GM19438 (cell line): ENCODE measurements at regions not wholly inside any gene's neighbourhood (a gene's known extent, or its start where the extent isn't known, plus 50 kb on each side); places are given as distances from the start of the nearest gene placed in this dataset.
"Not testable (repeated sequence)": the region's sequence is repeated elsewhere in the genome, so short reads cannot be mapped to it uniquely, and the experiment has no call there.

Experiments used
- ATAC-seq: cut with Tn5 transposase; IDR thresholded peaks from one replicate; pipeline ENCODE4 v1.9.1; 2021; ENCODE audit warnings: low read depth; ENCODE audit not compliant: unreplicated experiment

DNA sequence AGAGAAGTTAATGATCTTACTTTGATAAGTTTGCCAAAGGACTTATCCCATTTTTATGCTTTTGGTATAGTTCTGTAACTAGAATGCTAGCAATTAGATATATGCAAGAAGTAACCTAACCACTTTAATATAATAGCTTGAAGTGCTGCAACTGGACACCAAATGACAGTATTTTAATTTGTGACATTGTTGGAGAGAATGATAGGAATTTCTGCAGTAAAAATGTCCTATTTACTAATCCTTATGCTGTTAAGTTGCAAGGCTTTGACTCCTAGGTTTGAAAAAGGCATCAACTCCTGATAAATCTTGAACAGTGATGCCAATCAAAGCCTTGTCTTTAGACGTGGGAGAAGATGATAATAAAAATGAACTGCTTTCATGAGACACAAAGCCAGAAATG lies 726.0 kb upstream of the GJE1 start:
- ATAC-seq, result no peak

DNA sequence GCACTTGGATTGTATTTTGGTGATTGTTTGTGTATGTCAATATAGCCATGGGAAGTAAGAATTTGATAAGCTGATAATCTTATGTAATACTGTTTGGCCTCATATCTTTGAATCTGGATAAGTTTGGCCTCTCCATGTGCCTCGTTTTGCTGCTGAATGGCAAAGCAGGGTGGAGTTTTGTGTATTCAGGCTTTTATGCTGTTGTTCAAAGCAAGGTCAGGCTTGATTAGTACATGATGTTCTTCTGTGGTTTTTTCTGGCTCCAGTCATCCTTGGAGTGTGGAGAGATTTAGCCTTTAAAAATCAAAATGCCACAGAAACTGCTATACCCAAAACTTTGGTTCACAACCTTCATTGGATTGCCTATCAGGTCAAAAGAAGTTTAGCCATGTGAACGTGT lies 728.9 kb upstream of the GJE1 start:
- ATAC-seq, result no peak

DNA sequence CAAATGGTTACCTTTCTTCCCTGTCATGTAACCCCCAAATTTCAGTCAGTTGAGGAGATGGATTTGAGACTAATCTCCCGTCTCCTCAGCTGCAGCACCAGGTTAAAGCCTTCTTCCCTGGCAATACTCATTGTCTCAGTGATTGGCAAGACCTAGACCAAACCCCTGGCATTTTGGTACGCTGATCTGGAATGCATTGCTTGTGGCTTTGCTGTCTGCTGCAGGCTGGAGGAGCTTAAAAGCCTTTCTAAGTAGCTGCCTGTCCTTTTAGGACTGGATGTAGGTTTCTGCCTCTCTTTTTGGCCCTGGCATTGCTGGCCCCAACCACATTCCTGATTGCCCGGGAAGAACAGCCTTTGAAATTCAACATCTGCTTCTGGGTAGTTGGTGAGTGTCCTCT lies 729.6 kb upstream of the GJE1 start:
- no peak for ATAC-seq

GRCh38 chr6:141402489-141402888 lies 730.2 kb upstream of the GJE1 start:
- no peak for ATAC-seq

DNA sequence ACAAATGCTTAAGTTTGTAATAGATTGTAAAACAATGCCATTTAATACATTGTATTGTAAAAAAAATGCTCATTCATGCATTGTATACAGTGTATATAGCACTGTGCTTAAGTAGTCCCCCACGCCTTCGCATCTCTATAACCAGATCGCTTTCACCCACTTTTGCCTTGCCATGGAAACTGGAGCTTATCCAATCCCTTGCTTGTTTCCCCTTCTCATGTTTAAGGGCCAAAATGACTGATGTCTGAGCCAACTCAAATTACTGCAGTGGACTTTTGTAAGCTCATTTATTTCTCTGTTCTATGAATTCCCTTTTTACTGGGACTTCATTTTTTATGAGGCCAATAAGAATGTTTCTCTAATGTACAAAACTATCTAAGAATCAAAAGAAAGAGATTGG lies 730.9 kb upstream of the GJE1 start:
- no peak for ATAC-seq

- no peak for ATAC-seq
These were observed 731.6 kb upstream of the GJE1 start for GRCh38 chr6:141401168-141401567.

DNA sequence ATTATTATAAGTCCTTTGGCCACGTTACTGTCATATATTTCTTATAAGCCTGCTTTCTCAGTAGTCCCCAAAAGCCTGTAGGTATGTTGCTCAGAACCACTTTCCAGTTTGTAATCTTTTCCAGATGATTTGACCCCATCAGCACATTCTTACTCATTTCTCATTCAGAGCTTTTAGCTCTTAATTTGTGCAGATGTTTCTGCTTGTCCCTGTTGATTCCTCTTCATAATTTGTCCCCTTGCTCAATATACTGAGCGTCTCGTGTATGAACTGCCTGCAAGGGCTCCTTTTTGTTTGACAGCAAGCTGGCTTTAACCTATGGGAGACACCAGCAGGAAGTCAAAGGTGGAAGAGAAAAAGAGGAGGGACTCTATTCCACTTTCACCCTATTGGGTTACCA lies 733.8 kb upstream of the GJE1 start:
- ATAC-seq, result no peak

- ATAC-seq, result no peak
These were observed 737.2 kb upstream of the GJE1 start for GRCh38 chr6:141395443-141396008.

DNA sequence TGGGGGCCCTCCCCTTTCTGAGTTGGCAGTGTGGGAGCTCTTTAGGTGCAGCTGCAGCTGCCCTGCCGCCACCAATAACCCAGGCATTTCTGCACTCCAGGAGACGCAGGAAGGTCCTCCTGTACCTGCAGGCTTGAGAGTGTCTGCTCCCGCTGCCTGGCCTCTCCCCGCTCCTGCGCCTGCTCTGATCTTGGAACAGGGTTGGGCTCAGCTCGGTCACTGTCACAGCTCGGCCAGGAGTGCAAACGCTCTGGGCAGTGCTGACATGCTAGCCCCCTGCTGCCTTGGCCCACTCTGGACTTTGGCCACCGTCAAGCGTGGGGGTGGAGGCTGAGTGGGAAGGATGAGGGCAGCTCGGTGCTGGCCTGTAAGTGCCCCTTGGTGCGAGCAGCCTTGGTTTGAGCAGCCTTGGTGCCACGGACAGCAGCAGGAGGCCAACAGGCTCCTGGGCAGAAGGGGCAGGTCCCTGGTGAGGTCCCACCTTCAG lies 738.1 kb upstream of the GJE1 start:
- no peak for ATAC-seq

GRCh38 chr6:141394125-141394536 lies 738.6 kb upstream of the GJE1 start:
- ATAC-seq, result no peak

DNA sequence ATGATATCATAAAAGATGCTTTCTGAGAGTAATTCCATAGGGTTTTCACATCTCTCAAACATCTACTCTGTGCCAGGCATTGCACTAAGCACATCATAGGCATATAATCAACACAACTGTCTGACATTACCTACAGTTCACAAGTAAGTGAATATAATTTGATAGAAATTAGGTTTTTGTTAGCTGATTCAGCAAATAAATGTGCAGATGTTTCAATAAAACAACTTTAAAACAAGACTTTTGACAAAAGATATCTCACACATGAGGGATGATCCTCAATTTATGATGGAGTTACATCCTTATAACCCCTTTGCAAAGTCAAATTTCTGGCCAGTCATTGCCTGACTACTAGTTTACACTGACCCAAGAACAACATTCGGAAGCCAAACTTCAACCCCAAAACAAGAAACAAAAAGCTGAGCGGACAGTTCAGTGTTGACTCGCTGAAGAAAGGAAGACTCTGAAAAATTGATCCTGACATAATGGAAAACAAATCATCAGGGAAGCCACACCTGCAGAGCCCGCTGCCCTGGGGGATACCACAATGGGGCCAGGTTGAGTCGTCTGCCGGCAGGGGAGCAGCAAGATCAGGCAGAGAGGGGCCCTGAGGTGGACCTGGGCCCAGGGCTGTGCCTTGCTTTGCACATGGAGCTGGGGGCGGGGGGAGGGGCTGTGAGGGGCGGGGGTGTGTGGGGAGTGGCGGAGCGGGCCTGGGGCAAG lies 739.2 kb upstream of the GJE1 start:
- ATAC-seq, result no peak

DNA sequence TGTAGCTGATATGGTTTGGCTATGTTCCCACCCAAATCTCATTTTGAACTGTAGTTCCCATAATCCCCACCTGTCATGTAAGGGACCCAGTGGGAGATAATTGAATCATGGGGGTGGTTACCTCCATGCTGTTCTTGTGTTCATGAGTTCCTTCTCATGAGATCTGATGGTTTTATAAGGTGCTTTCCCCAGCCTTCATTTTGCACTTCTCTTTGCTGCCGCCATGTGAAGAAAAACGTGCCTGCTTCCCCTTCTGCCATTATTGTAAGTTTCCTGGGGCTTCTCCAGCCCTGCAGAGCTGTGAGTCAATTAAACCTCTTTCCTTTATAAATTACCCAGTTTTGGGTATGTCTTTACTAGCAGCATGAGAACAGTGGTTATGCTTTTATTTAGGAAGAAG lies 741.6 kb upstream of the GJE1 start:
- ATAC-seq, result not testable (repeated sequence)

DNA sequence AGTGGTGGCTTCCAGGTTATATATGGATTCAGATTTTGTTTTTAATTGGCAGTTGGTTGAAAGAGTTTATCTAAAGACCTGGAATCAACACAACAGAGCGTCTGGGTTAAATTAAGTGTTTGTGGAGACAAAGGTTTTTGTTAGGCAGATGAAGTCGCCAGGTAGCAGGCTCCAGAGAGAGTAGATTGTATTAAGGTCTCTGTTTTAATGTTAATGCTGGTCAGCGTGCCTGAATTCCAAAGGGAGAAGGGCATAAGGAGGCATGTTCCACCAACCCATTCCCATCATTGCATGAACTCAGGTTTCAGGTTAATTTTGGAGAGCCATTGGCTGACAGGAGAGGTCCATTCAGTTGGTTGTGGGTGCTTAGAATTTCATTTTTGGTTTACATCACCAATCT lies 744.1 kb upstream of the GJE1 start:
- ATAC-seq, result no peak

- no peak for ATAC-seq
These were observed 762.3 kb upstream of the GJE1 start for GRCh38 chr6:141370438-141370837.

- not testable (repeated sequence) for ATAC-seq
These were observed 765.9 kb upstream of the GJE1 start for GRCh38 chr6:141366796-141367195.

- no peak for ATAC-seq
These were observed 768.0 kb upstream of the GJE1 start for GRCh38 chr6:141364694-141365093.

DNA sequence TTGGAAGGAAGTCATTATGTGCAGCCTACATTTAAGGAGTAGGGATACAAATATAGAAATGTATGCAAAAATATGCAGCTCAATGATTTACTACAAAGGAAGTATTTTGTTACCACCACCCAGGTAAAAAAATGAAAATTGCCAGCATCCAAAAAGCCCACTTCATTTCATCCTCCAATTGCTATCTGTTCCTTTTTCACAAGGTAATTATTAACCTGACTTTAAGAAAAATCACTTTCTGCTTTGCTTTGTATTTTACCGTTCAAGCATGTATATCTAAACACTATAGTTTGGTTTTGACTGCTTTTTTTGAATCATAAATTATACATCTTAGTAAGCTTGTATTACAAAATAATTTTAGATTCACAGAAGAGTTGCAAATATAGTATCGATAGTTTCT lies 768.5 kb upstream of the GJE1 start:
- no peak for ATAC-seq

- no peak for ATAC-seq
These were observed 771.2 kb upstream of the GJE1 start for GRCh38 chr6:141361559-141361958.

DNA sequence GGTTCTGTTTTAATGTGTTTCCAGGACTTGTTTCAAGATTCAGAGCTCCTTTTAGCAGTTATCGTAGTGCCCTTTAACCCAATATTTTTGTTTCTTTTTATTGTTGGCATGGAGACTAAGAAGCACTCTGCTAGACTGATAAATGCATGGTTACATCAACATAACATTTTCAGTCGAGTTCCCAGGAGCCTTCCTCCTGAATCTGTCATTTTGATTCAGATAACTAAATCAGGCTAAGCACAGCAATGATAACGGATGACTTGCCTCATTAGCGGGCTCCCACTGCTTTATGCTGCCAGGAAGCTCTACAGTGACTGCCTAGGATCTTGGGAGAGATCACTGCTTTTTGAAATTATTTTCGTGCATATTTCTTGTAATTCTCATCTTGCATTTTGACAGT lies 772.8 kb upstream of the GJE1 start:
- no peak for ATAC-seq

DNA sequence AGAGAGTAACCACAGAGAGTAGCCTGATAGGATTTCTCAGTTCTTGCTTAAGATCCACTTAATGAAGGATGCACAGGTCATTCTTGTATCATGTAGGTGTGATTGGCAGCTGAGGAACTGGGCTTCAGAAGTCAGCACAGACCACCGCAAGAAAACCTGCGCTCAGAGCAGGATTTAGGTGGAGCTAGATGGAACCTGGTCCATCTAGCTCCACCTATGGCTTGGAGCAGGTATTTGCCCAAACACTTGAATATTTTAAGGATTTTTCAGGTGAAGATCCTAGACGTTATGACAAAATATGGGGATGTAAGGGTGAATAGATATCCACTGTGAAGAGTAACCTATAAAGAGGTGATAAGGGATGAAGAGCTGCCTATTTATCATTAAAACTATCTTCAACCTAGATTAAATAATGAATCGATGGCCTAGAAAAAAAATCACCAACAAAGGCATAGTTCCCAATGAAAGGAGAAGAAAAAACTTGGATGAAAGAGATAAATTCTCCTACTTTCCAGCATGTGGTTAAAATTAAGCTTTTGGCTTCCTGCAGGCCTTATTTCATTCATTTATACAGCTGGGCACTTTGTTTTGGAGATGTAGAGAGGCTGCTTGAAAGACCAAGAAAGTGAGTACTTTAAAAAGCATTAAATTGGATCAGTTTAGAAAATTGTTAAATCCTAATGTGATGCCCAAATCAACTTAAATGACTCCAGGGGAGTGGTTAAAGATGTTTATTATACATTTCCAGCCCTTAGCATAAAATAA lies 778.4 kb upstream of the GJE1 start:
- ATAC-seq, result no peak

DNA sequence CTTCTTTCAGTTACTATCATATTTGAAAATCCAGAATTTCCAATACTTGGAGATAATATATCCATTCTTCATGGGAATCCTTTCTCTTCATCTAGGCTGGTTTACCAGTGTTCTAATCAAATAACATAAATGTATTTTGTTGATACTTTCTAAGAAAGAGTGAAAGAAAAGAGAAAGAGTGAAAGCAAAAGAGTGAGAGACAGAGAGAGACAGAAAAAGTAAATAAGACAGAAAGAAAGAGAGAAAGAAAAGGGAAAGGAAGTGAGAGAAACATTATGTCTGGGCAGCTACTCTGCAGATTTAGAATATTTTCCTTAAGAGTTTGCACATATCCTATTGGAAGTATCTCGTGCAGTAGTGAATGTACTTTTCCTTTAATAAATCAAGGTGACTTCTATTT lies 781.0 kb upstream of the GJE1 start:
- no peak for ATAC-seq

GRCh38 chr6:141349710-141350109 lies 783.0 kb upstream of the GJE1 start:
- ATAC-seq, result no peak
